Loucy (cell line): ENCODE measurements at regions not wholly inside any gene's neighbourhood (a gene's known extent, or its start where the extent isn't known, plus 50 kb on each side); places are given as distances from the start of the nearest gene placed in this dataset.

Experiments
- EZH2phosphoT487 ChIP-seq: fragments of 200-600 bp; IDR thresholded peaks from 2 replicates; pipeline ENCODE4 v1.6.1; 2018; ENCODE audit warnings: antibody characterized with exemption, mild to moderate bottlenecking, moderate library complexity, borderline replicate concordance
- TF ChIP-seq, protein P1 (sequence below): fragments of 200-600 bp; sonication (generic); conservative IDR thresholded peaks from 2 replicates; pipeline ENCODE4 v1.5.1; 2014; ENCODE audit warnings: mild to moderate bottlenecking, antibody characterized with exemption, low read length

DNA sequence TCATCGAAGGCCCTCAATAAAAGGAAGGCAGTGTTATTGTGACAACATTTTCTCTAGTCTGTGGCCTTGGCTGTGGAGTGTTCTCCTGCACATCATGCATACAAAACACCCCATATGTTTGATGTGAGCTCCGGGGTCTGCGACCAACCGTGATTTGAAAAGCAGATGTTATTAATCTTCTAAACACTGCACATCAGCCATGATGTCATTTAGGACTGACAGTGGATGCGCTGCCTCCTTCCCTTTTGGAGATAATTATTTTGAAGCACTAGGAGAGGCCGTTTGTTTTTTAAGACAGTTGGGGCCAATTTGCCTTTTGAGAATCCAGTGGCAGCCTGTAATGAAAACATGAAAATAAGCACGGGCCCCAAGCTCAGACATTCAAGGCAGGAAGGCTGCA is 1041.6 kb downstream of the BCL11B start:
- TF ChIP-seq, protein P1, sequence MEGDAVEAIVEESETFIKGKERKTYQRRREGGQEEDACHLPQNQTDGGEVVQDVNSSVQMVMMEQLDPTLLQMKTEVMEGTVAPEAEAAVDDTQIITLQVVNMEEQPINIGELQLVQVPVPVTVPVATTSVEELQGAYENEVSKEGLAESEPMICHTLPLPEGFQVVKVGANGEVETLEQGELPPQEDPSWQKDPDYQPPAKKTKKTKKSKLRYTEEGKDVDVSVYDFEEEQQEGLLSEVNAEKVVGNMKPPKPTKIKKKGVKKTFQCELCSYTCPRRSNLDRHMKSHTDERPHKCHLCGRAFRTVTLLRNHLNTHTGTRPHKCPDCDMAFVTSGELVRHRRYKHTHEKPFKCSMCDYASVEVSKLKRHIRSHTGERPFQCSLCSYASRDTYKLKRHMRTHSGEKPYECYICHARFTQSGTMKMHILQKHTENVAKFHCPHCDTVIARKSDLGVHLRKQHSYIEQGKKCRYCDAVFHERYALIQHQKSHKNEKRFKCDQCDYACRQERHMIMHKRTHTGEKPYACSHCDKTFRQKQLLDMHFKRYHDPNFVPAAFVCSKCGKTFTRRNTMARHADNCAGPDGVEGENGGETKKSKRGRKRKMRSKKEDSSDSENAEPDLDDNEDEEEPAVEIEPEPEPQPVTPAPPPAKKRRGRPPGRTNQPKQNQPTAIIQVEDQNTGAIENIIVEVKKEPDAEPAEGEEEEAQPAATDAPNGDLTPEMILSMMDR: no peak
- no peak for TF ChIP-seq EZH2phosphoT487
